ENCODE measurements at regions not wholly inside any gene's neighbourhood (a gene's known extent, or its start where the extent isn't known, plus 50 kb on each side); places are given as distances from the start of the nearest gene placed in this dataset.

- no peak overlapping the region for H3K4me3 ChIP-seq (ENCODE audit: low read depth, low read length)
- TF ChIP-seq, protein P1, sequence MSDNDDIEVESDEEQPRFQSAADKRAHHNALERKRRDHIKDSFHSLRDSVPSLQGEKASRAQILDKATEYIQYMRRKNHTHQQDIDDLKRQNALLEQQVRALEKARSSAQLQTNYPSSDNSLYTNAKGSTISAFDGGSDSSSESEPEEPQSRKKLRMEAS (IDR thresholded peaks at IDR 0.05; ENCODE audit: low read depth, low read length) = no peak
- TF ChIP-seq, protein P2, sequence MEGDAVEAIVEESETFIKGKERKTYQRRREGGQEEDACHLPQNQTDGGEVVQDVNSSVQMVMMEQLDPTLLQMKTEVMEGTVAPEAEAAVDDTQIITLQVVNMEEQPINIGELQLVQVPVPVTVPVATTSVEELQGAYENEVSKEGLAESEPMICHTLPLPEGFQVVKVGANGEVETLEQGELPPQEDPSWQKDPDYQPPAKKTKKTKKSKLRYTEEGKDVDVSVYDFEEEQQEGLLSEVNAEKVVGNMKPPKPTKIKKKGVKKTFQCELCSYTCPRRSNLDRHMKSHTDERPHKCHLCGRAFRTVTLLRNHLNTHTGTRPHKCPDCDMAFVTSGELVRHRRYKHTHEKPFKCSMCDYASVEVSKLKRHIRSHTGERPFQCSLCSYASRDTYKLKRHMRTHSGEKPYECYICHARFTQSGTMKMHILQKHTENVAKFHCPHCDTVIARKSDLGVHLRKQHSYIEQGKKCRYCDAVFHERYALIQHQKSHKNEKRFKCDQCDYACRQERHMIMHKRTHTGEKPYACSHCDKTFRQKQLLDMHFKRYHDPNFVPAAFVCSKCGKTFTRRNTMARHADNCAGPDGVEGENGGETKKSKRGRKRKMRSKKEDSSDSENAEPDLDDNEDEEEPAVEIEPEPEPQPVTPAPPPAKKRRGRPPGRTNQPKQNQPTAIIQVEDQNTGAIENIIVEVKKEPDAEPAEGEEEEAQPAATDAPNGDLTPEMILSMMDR (IDR thresholded peaks at IDR 0.05; ENCODE audit: low read depth, low read length) = no peak
- DNase-seq (ENCODE audit: low read depth) = no peak
These were observed 87.3 kb upstream of the ANKRD34C start for GRCh38 chr15:79195239-79195638.

DNA sequence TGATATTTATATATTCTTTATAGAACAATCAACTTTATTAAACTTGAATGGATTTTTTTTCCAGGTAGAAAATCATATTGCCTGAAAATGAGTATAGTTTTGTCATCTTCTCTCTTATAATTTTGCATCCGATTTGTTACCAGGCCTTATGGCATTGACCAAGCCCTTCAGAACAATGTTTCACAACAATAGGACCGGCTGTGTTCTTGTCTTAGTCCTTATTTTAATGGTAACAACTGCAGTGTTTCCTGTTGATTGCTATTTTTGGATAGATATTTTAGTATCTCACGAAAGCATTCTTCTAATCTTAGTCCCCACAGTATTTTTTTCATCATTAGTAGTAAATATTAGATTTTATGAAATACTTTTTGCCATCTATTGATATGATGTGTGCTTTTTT lies 88.1 kb upstream of the ANKRD34C start:
- DNase-seq (ENCODE audit: low read depth) = no peak
- TF ChIP-seq, protein P2 (IDR thresholded peaks at IDR 0.05; ENCODE audit: low read depth, low read length) = no peak
- TF ChIP-seq MYC (IDR thresholded peaks at IDR 0.05; ENCODE audit: low read depth, low read length) = no peak
- TF ChIP-seq, protein P1 (IDR thresholded peaks at IDR 0.05; ENCODE audit: low read depth, low read length) = no peak
- no peak for TF ChIP-seq POLR2A (IDR thresholded peaks at IDR 0.05; ENCODE audit: extremely low read depth, insufficient read length)
- H3K4me3 ChIP-seq (ENCODE audit: low read depth, low read length) = no peak overlapping the region

DNA sequence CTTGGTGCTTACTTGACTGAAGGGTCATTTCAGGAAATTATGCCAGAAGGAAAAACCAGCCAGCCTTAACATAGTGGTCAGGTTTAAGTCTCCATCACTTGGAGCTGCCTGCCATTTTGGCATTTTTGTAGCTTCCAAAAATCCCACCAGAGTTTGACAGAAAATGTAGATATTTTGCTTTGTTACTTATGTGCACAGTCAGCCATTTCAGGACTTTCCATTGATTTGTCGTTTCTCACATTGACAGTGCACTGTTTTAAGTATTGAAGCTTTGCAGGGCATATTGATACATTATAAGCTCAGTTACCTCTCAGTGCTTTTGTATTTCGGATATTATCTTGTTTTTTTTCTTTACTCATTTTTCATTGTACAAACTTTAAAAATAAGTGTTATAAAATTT lies 89.0 kb upstream of the ANKRD34C start:
- H3K4me3 ChIP-seq (ENCODE audit: low read depth, low read length) = no peak overlapping the region
- no peak for DNase-seq (ENCODE audit: low read depth)
- TF ChIP-seq MYC (IDR thresholded peaks at IDR 0.05; ENCODE audit: low read depth, low read length) (no peak), POLR2A (IDR thresholded peaks at IDR 0.05; ENCODE audit: extremely low read depth, insufficient read length) (no peak)
- TF ChIP-seq, protein P2 (IDR thresholded peaks at IDR 0.05; ENCODE audit: low read depth, low read length) = no peak
- TF ChIP-seq, protein P1 (IDR thresholded peaks at IDR 0.05; ENCODE audit: low read depth, low read length) = no peak

GRCh38 chr15:79193103-79193502 lies 89.4 kb upstream of the ANKRD34C start:
- no peak for DNase-seq (ENCODE audit: low read depth)
- TF ChIP-seq, protein P2 (IDR thresholded peaks at IDR 0.05; ENCODE audit: low read depth, low read length) = no peak
- TF ChIP-seq POLR2A (IDR thresholded peaks at IDR 0.05; ENCODE audit: extremely low read depth, insufficient read length) (no peak), MYC (IDR thresholded peaks at IDR 0.05; ENCODE audit: low read depth, low read length) (no peak)
- TF ChIP-seq, protein P1 (IDR thresholded peaks at IDR 0.05; ENCODE audit: low read depth, low read length) = no peak
- no peak overlapping the region for H3K4me3 ChIP-seq (ENCODE audit: low read depth, low read length)

GRCh38 chr15:79192462-79193036 lies 90.0 kb upstream of the ANKRD34C start:
- no peak for DNase-seq (ENCODE audit: low read depth)
- no peak overlapping the region for H3K4me3 ChIP-seq (ENCODE audit: low read depth, low read length)
- TF ChIP-seq, protein P1 (IDR thresholded peaks at IDR 0.05; ENCODE audit: low read depth, low read length) = no peak
- TF ChIP-seq MYC (IDR thresholded peaks at IDR 0.05; ENCODE audit: low read depth, low read length) = no peak
- TF ChIP-seq, protein P2 (IDR thresholded peaks at IDR 0.05; ENCODE audit: low read depth, low read length) = no peak

GRCh38 chr15:79190093-79190492 lies 92.4 kb upstream of the ANKRD34C start:
- H3K4me3 ChIP-seq (ENCODE audit: low read depth, low read length) = no peak overlapping the region
- DNase-seq (ENCODE audit: low read depth) = no peak
- TF ChIP-seq, protein P2 (IDR thresholded peaks at IDR 0.05; ENCODE audit: low read depth, low read length) = no peak
- no peak for TF ChIP-seq POLR2A (IDR thresholded peaks at IDR 0.05; ENCODE audit: extremely low read depth, insufficient read length)

All from NB4 (cell line).